H1 (cell line): ENCODE measurements at regions not wholly inside any gene's neighbourhood (a gene's known extent, or its start where the extent isn't known, plus 50 kb on each side); places are given as distances from the start of the nearest gene placed in this dataset.

Experiments
- BACH1 ChIP-seq: IDR thresholded peaks from 2 replicates; pipeline ENCODE4 v1.6.1; 2012; ENCODE audit warnings: low read length, improper control_type of control experiment
- CHD2 ChIP-seq: IDR thresholded peaks from 2 replicates; pipeline ENCODE4 v1.6.1; 2012; ENCODE audit warnings: low read length, improper control_type of control experiment
- CHD7 ChIP-seq: fragments of 300-600 bp; sonication (generic); IDR thresholded peaks from 2 replicates; pipeline ENCODE4 v1.7.1; 2012; ENCODE audit warnings: low read length, moderate library complexity, mild to moderate bottlenecking, inconsistent platforms; ENCODE audit not compliant: insufficient replicate concordance
- CREB1 ChIP-seq: IDR thresholded peaks from 2 replicates; pipeline ENCODE4 v1.6.1; 2012; ENCODE audit warnings: inconsistent platforms
- GABPA ChIP-seq: IDR thresholded peaks from 2 replicates; pipeline ENCODE4 v1.6.1; 2011; ENCODE audit warnings: mild to moderate bottlenecking, low read length, moderate library complexity, borderline replicate concordance; ENCODE audit not compliant: insufficient read depth
- MAFK ChIP-seq: IDR thresholded peaks from 2 replicates; pipeline ENCODE4 v1.6.1; 2012; ENCODE audit warnings: low read depth, mild to moderate bottlenecking, improper control_type of control experiment, low read length
- POLR2A ChIP-seq, 2 experiments: IDR thresholded peaks; 1 replicate in 1 of 2; 2 replicates in 1 of 2; pipeline ENCODE4 v1.6.1; 2011; ENCODE audit warnings: low read depth in 2 of 2, low read length in 2 of 2, mild to moderate bottlenecking in 2 of 2; ENCODE audit errors: control extremely low read depth in 1 of 2
- POU5F1 ChIP-seq: IDR thresholded peaks from 2 replicates; pipeline ENCODE4 v1.6.1; 2011; ENCODE audit warnings: low read depth, mild to moderate bottlenecking, low read length, moderate library complexity
- SIRT6 ChIP-seq: IDR thresholded peaks from one replicate; pipeline ENCODE4 v1.7.1; 2012; ENCODE audit warnings: low read length, inconsistent platforms
- TAF1 ChIP-seq: IDR thresholded peaks from 2 replicates; pipeline ENCODE4 v1.6.1; 2011; ENCODE audit warnings: mild to moderate bottlenecking, low read depth, low read length
- TEAD4 ChIP-seq: IDR thresholded peaks from 2 replicates; pipeline ENCODE4 v1.6.1; 2012; ENCODE audit warnings: low read depth, low read length, inconsistent platforms, mixed read lengths
- YY1 ChIP-seq: IDR thresholded peaks from 2 replicates; pipeline ENCODE4 v1.6.1; 2011; ENCODE audit warnings: low read depth, mild to moderate bottlenecking, low read length

DNA sequence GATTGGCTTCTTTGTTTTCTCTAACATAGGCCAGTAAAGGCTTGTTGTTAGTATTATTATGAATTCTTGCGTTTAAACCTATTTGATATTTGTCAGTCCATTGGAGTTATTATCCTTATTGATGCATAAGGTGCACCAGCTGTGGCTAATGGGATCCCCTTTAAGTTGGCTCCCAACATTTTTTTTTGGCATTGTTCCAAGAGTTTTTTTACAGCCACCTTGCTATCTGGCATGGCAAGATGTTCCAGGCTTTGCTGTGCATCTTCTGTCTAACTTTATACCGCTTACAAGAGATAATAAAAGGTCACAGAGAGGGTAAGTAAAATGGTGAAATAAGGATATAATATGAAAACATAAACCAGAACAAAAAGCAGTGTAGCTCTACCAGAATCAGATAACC, 157.5 kb upstream of the TACR1 start (continued):
- TF ChIP-seq CHD7 (no peak), CHD2 (no peak), BACH1 (no peak), MAFK (no peak), SIRT6 (no peak), TAF1 (no peak), TEAD4 (no peak), YY1 (no peak), POU5F1 (no peak), POLR2A (IDR thresholded peaks at IDR 0.05; ENCODE audit: control extremely low read depth in 1 of 2, low read depth in 2 of 2, low read length in 2 of 2) (no peak), GABPA (no peak), CREB1 (no peak)
